Panc1 (cell line): ENCODE measurements at regions not wholly inside any gene's neighbourhood (a gene's known extent, or its start where the extent isn't known, plus 50 kb on each side); places are given as distances from the start of the nearest gene placed in this dataset.

Source experiments
- ATAC-seq: fragments of 200-7000 bp; cut with Tn5 transposase; 2 replicates; pipeline ENCODE4 v1.9.1; 2020; ENCODE audit warnings: mild to moderate bottlenecking, moderate library complexity
- BruUV-seq: library from RNA; stranded (reverse); fragments of 400-500 nt; replicated peaks from 2 replicates; lab custom pipeline; 2021; lab: Mats Ljungman, UMichigan
- CTCF ChIA-PET: fragments of 300-600 bp; sonication (Branson Sonifier 250); formaldehyde crosslinking; loops from one replicate; lab custom pipeline; 2022; ENCODE audit warnings: antibody characterized with exemption; lab: Charles Lee
- POLR2A ChIA-PET: fragments of 300-600 bp; sonication (Branson Sonifier 250); formaldehyde crosslinking; loops from one replicate; lab custom pipeline; 2022; ENCODE audit warnings: antibody characterized with exemption; lab: Charles Lee
- DNase-seq: peaks from one replicate; pipeline ENCODE4 v3.0.0-alpha.2; 2010; ENCODE audit warnings: low read depth, low spot score
- H3K27ac ChIP-seq: 2 replicates; pipeline ENCODE4 v1.5.1; 2011; ENCODE audit warnings: mild to moderate bottlenecking, low read length, inconsistent platforms
- H3K27me3 ChIP-seq: fragments of 200-500 bp; sonication (Bioruptor generic); 2 replicates; pipeline ENCODE4 v1.6.0; 2014; ENCODE audit warnings: low read length, inconsistent platforms; ENCODE audit not compliant: control insufficient read depth, insufficient read depth
- H3K36me3 ChIP-seq: fragments of 200-500 bp; sonication (Bioruptor generic); 2 replicates; pipeline ENCODE4 v1.5.1; 2014; ENCODE audit warnings: inconsistent platforms, mild to moderate bottlenecking, low read length, moderate library complexity; ENCODE audit not compliant: control insufficient read depth, insufficient read depth
- H3K4me1 ChIP-seq: 2 replicates; pipeline ENCODE4 v1.5.1; 2011; ENCODE audit warnings: inconsistent platforms, mild to moderate bottlenecking, low read length, moderate library complexity; ENCODE audit not compliant: control insufficient read depth, insufficient read depth
- H3K4me3 ChIP-seq, 2 experiments: 2 replicates each; pipeline ENCODE4 v1.5.1; 2011 to 2012; ENCODE audit warnings: low read depth in 2 of 2, low read length in 2 of 2, mild to moderate bottlenecking in 2 of 2, inconsistent platforms in 1 of 2, moderate library complexity in 1 of 2
- H3K9me3 ChIP-seq: fragments of 200-500 bp; sonication (Bioruptor generic); 2 replicates; pipeline ENCODE4 v1.5.1; 2014; ENCODE audit warnings: low read depth, mild to moderate bottlenecking, inconsistent platforms, low read length, moderate library complexity; ENCODE audit not compliant: control insufficient read depth, insufficient read depth
- POLR2AphosphoS5 ChIP-seq: IDR thresholded peaks from 2 replicates; pipeline ENCODE4 v1.6.1; 2012; ENCODE audit warnings: mild to moderate bottlenecking, low read depth, low read length, moderate library complexity
- SIN3A ChIP-seq: IDR thresholded peaks from 2 replicates; pipeline ENCODE4 v1.6.1; 2012; ENCODE audit warnings: low read depth, mild to moderate bottlenecking, low read length, moderate library complexity, borderline replicate concordance; ENCODE audit not compliant: insufficient read depth
- TCF7L2 ChIP-seq: IDR thresholded peaks from 2 replicates; pipeline ENCODE4 v1.6.1; 2011; ENCODE audit warnings: mild to moderate bottlenecking, low read depth, low read length, inconsistent platforms
- in situ Hi-C: cut with HindIII; loops from 2 replicates; pipeline ENCODE4 v1.10.0; 2016; ENCODE audit warnings: low sequenced_read_pairs, low pct_unique_long_range_greater_than_20kb
- intact Hi-C: fragments of 100-400 bp; cut with micrococcal nuclease; formaldehyde crosslinking; loops from one replicate; pipeline ENCODE4 v1.10.0; 2022; ENCODE audit not compliant: unreplicated experiment
- TF ChIP-seq, protein P1 (sequence below): fragments of 450-650 bp; IDR thresholded peaks from 2 replicates; pipeline ENCODE4 v1.5.1; 2017; ENCODE audit warnings: mild to moderate bottlenecking
- TF ChIP-seq, protein P2 (sequence below), 2 experiments: IDR thresholded peaks; 2 replicates each; pipeline ENCODE4 v1.6.1; 2011 to 2012; ENCODE audit warnings: low read depth in 2 of 2, control low read depth in 1 of 2, low read length in 1 of 2, mild to moderate bottlenecking in 1 of 2, moderate library complexity in 1 of 2; ENCODE audit not compliant: insufficient read depth in 1 of 2

DNA sequence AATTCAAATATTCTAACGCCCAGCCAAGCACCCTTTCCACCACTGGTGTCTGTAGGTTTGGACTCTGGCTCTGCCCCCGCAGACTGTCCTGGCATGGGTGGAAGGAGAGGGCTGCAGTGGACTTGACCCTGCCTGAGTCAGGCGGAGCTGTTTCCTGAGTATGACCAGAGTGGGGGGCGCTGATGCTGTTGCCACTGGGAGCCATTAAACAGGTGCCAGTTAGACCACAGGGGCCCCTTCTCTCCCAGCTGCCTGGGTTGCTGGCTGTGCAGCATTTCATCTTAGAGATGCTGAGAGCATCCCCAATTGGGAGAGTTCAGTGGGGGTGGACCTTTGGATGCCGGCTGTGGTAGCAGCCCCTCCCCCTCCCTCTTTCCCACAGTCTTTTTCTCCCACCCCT lies 539.5 kb downstream of the MATN1 start:
- ATAC-seq, result no peak

GRCh38 chr1:30183006-30183405 lies 540.4 kb downstream of the MATN1 start:
- ATAC-seq, result no peak
- intact Hi-C loops, result no loop called here
- in situ Hi-C loops, result no loop called here
- no peak overlapping the region for H3K27ac ChIP-seq
- no peaks in the 10 kb centered on the region for H3K36me3 ChIP-seq
- no peak for TF ChIP-seq TCF7L2
- TF ChIP-seq, protein P1, sequence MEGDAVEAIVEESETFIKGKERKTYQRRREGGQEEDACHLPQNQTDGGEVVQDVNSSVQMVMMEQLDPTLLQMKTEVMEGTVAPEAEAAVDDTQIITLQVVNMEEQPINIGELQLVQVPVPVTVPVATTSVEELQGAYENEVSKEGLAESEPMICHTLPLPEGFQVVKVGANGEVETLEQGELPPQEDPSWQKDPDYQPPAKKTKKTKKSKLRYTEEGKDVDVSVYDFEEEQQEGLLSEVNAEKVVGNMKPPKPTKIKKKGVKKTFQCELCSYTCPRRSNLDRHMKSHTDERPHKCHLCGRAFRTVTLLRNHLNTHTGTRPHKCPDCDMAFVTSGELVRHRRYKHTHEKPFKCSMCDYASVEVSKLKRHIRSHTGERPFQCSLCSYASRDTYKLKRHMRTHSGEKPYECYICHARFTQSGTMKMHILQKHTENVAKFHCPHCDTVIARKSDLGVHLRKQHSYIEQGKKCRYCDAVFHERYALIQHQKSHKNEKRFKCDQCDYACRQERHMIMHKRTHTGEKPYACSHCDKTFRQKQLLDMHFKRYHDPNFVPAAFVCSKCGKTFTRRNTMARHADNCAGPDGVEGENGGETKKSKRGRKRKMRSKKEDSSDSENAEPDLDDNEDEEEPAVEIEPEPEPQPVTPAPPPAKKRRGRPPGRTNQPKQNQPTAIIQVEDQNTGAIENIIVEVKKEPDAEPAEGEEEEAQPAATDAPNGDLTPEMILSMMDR, result no peak
- no peak for TF ChIP-seq POLR2AphosphoS5
- TF ChIP-seq, protein P2, sequence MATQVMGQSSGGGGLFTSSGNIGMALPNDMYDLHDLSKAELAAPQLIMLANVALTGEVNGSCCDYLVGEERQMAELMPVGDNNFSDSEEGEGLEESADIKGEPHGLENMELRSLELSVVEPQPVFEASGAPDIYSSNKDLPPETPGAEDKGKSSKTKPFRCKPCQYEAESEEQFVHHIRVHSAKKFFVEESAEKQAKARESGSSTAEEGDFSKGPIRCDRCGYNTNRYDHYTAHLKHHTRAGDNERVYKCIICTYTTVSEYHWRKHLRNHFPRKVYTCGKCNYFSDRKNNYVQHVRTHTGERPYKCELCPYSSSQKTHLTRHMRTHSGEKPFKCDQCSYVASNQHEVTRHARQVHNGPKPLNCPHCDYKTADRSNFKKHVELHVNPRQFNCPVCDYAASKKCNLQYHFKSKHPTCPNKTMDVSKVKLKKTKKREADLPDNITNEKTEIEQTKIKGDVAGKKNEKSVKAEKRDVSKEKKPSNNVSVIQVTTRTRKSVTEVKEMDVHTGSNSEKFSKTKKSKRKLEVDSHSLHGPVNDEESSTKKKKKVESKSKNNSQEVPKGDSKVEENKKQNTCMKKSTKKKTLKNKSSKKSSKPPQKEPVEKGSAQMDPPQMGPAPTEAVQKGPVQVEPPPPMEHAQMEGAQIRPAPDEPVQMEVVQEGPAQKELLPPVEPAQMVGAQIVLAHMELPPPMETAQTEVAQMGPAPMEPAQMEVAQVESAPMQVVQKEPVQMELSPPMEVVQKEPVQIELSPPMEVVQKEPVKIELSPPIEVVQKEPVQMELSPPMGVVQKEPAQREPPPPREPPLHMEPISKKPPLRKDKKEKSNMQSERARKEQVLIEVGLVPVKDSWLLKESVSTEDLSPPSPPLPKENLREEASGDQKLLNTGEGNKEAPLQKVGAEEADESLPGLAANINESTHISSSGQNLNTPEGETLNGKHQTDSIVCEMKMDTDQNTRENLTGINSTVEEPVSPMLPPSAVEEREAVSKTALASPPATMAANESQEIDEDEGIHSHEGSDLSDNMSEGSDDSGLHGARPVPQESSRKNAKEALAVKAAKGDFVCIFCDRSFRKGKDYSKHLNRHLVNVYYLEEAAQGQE (IDR thresholded peaks at IDR 0.05; ENCODE audit: insufficient read depth in 1 of 2, low read depth in 2 of 2, low read length in 1 of 2), result no peak
- no TSS peak for BruUV-seq
- peaks cover 3% of the 10 kb centered on the region; the same call in 1 of the 2 replicates for H3K27me3 ChIP-seq
- ChIA-PET POLR2A (no interaction called here), CTCF (no interaction called here)
- H3K9me3 ChIP-seq, result no peaks in the 10 kb centered on the region
- no peaks in the 10 kb centered on the region for H3K4me1 ChIP-seq
- H3K4me3 ChIP-seq, result no peak overlapping the region
- DNase-seq, result no peak

More for the DNA sequence above, 539.5 kb downstream of the MATN1 start:
- no peak overlapping the region for H3K27ac ChIP-seq
- in situ Hi-C loops, result no loop called here
- intact Hi-C loops, result no loop called here
- H3K36me3 ChIP-seq, result no peaks in the 10 kb centered on the region
- DNase-seq, result no peak
- ChIA-PET CTCF (no interaction called here), POLR2A (no interaction called here)
- H3K4me1 ChIP-seq, result no peaks in the 10 kb centered on the region
- no TSS peak for BruUV-seq
- peaks cover 3% of the 10 kb centered on the region; the same call in 1 of the 2 replicates for H3K27me3 ChIP-seq
- no peak overlapping the region for H3K4me3 ChIP-seq
- TF ChIP-seq POLR2AphosphoS5, result no peak
- TF ChIP-seq, protein P2 (IDR thresholded peaks at IDR 0.05; ENCODE audit: insufficient read depth in 1 of 2, low read depth in 2 of 2, low read length in 1 of 2), result no peak
- TF ChIP-seq, protein P1, result no peak
- no peak for TF ChIP-seq SIN3A
- TF ChIP-seq TCF7L2, result no peak
- no peaks in the 10 kb centered on the region for H3K9me3 ChIP-seq
